Transverse colon (tissue), 4 donors: ENCODE measurements at regions not wholly inside any gene's neighbourhood (a gene's known extent, or its start where the extent isn't known, plus 50 kb on each side); places are given as distances from the start of the nearest gene placed in this dataset.

Source experiments
- DNase-seq: peaks from one replicate; pipeline ENCODE4 v3.0.0-alpha.2; 2019
- H3K27ac ChIP-seq, 4 donors: fragments of 200-600 bp; sonication (generic); 2 replicates each; pipeline ENCODE4 v1.5.1; 2016 to 2018; ENCODE audit warnings: inconsistent platforms in 4 of 4
- H3K27me3 ChIP-seq: fragments of 200-600 bp; sonication (generic); 2 replicates; pipeline ENCODE4 v1.5.1; 2017; ENCODE audit warnings: inconsistent platforms
- H3K36me3 ChIP-seq, 4 donors: fragments of 200-600 bp; sonication (generic); 2 replicates each; pipeline ENCODE4 v1.5.1; 2017 to 2019; ENCODE audit warnings: inconsistent platforms in 4 of 4
- H3K4me1 ChIP-seq, 4 donors: fragments of 200-600 bp; sonication (generic); 2 replicates each; pipeline ENCODE4 v1.5.1; 2017 to 2020; ENCODE audit warnings: inconsistent platforms in 4 of 4
- H3K4me3 ChIP-seq, 4 donors: fragments of 200-600 bp; sonication (generic); 1 replicate in 1 of 4; 2 replicates in 3 of 4; pipeline versions ENCODE4 v1.5.1 to v1.6.1; 2017 to 2019; ENCODE audit warnings: inconsistent platforms in 4 of 4
- H3K9me3 ChIP-seq, 2 donors: fragments of 200-600 bp; sonication (generic); 2 replicates each; pipeline ENCODE4 v1.5.1; 2017 to 2019; ENCODE audit warnings: inconsistent platforms in 2 of 2
- EP300 ChIP-seq: sonication (generic); formaldehyde crosslinking; IDR thresholded peaks from one replicate; pipeline ENCODE4 v1.6.1; 2017; ENCODE audit warnings: antibody characterized with exemption, low read depth
- POLR2A ChIP-seq: fragments of 450-650 bp; IDR thresholded peaks from one replicate; pipeline ENCODE4 v1.6.1; 2016; ENCODE audit warnings: antibody characterized with exemption, mild to moderate bottlenecking, moderate library complexity
- POLR2AphosphoS5 ChIP-seq, 3 donors: sonication (generic); formaldehyde crosslinking; IDR thresholded peaks; one replicate each; pipeline ENCODE4 v1.6.1; 2016; ENCODE audit warnings: antibody characterized with exemption in 3 of 3
- WGBS, 2 donors: methylation state at CpG; one replicate each; pipeline ENCODE4 v1.1.5; 2018; ENCODE audit warnings: low coverage in 1 of 2; 5-methylcytosine and 5-hydroxymethylcytosine counted together
- in situ Hi-C, 4 donors: fragments of 200-750 bp; cut with MboI; loops; one replicate each; pipeline versions ENCODE4 v1.15.0 to v1.15.1; 2017; ENCODE audit warnings: low sequenced_read_pairs in 3 of 4, low pct_ligation_motif_present in 1 of 4, low pct_unique_long_range_greater_than_20kb in 1 of 4
- intact Hi-C: fragments of 100-400 bp; cut with DNase I; formaldehyde crosslinking; loops from one replicate; pipeline ENCODE4 v1.15.1; 2023; ENCODE audit warnings: low total_unique reads
- TF ChIP-seq, protein P1 (sequence below), 5 experiments: fragments of 200-600 bp in 3 of 5; fragments of 450-650 bp in 2 of 5; sonication (generic) in 3 of 5; IDR thresholded peaks; 1 replicate in 2 of 5; 2 replicates in 3 of 5; pipeline ENCODE4 v1.5.1; 2016 to 2017; ENCODE audit warnings: antibody characterized with exemption in 5 of 5, inconsistent platforms in 3 of 5, mild to moderate bottlenecking in 2 of 5, moderate library complexity in 1 of 5

DNA sequence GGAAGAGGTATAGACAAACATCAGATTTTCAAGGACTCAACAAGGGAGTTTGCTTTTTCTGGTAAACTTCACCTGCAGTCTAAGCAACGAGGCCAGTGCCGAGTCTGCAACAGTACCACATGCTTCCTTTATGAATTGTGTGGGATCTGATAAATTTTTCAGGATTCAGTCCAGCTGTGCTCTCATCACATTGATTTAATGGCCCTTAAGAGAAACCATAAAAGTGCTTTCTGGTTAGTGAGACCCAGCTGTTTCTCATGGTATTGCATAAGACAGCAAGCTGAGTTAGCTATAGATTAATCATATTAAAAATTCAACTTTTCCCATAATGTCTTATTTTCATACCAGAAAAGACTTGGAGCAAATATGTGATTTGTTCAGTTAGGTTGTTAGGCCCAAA is 291.4 kb downstream of the CENPW start:
- Histone ChIP-seq H3K4me3 (no peak overlapping the region), H3K27ac (no peak overlapping the region), H3K9me3 (no peaks in the 10 kb centered on the region), H3K4me1 (peaks cover 0 to 9% (median 0%) of the 10 kb centered on the region in 4 donors), H3K36me3 (no peaks in the 10 kb centered on the region), H3K27me3 (no peaks in the 10 kb centered on the region)
- no peak for TF ChIP-seq POLR2A
- TF ChIP-seq POLR2AphosphoS5 (IDR thresholded peaks at IDR 0.05), result no peak
- TF ChIP-seq, protein P1, sequence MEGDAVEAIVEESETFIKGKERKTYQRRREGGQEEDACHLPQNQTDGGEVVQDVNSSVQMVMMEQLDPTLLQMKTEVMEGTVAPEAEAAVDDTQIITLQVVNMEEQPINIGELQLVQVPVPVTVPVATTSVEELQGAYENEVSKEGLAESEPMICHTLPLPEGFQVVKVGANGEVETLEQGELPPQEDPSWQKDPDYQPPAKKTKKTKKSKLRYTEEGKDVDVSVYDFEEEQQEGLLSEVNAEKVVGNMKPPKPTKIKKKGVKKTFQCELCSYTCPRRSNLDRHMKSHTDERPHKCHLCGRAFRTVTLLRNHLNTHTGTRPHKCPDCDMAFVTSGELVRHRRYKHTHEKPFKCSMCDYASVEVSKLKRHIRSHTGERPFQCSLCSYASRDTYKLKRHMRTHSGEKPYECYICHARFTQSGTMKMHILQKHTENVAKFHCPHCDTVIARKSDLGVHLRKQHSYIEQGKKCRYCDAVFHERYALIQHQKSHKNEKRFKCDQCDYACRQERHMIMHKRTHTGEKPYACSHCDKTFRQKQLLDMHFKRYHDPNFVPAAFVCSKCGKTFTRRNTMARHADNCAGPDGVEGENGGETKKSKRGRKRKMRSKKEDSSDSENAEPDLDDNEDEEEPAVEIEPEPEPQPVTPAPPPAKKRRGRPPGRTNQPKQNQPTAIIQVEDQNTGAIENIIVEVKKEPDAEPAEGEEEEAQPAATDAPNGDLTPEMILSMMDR (IDR thresholded peaks at IDR 0.05), result no peak
- no peak for TF ChIP-seq EP300
- no peak for DNase-seq
- intact Hi-C loops, result no loop called here
- 49 to 57% methylated on average over 2 of the region's 2 CpGs for WGBS, 2 donors
- in situ Hi-C loops, result no loop called here

DNA sequence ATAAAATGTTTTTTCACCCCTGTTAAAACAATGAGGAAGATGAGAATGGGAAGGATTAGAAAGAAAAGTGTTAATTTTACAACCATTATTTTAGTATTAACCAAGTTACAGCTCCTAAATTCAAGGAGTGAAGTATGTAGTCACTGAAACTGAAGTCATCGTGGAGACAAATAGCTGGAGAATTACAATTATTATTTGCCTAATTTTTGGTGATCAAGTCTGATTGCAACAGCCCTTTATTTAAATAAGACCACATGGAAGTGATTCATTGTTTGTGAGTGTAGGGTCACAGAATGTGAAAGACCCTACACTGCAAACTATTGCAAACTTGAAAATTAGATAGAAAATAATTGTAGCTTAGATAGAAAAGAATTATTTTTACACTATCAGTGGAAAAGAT is 292.4 kb downstream of the CENPW start:
- 13 to 63% methylated on average over 1 of the region's 1 CpG for WGBS, 2 donors
- Histone ChIP-seq H3K4me3 (no peak overlapping the region), H3K36me3 (no peaks in the 10 kb centered on the region), H3K27me3 (no peaks in the 10 kb centered on the region), H3K27ac (no peak overlapping the region), H3K9me3 (no peaks in the 10 kb centered on the region), H3K4me1 (peaks cover 0 to 9% (median 0%) of the 10 kb centered on the region in 4 donors)
- intact Hi-C loops (no loop called here), in situ Hi-C loops (no loop called here)
- no peak for DNase-seq
- no peak for TF ChIP-seq POLR2A
- no peak for TF ChIP-seq EP300
- TF ChIP-seq POLR2AphosphoS5 (IDR thresholded peaks at IDR 0.05), result no peak
- TF ChIP-seq, protein P1 (IDR thresholded peaks at IDR 0.05), result no peak

DNA sequence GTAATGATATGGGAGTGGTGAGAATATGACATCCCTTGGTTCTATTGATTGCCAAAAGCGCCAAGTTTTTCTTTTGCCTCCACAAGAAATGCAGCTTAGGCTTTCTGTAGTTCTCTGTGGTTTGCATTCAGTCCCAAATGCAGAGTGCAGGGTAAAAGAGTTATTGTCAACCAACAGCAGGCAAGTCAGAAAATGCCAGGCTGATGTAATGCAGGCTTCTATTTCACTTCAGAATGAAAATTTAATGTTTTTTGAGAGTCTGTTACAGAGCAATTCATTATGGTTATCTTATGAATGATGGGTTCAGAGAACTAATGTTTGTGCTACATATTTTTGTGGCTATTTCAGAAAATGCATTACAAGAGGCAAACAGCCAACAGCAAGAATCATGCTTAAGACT is 293.5 kb downstream of the CENPW start:
- 64 to 90% methylated on average over 1 of the region's 1 CpG for WGBS, 2 donors
- intact Hi-C loops, result no loop called here
- H3K4me3 ChIP-seq, result no peak overlapping the region
- H3K4me1 ChIP-seq, result peaks cover 0 to 9% (median 0%) of the 10 kb centered on the region in 4 donors
- in situ Hi-C loops, result no loop called here
- H3K27ac ChIP-seq, result no peak overlapping the region
- no peak for TF ChIP-seq POLR2A
- TF ChIP-seq, protein P1 (IDR thresholded peaks at IDR 0.05), result no peak
- no peak for TF ChIP-seq EP300
- TF ChIP-seq POLR2AphosphoS5 (IDR thresholded peaks at IDR 0.05), result no peak
- no peaks in the 10 kb centered on the region for H3K36me3 ChIP-seq
- no peaks in the 10 kb centered on the region for H3K27me3 ChIP-seq
- no peak for DNase-seq
- H3K9me3 ChIP-seq, result no peaks in the 10 kb centered on the region

DNA sequence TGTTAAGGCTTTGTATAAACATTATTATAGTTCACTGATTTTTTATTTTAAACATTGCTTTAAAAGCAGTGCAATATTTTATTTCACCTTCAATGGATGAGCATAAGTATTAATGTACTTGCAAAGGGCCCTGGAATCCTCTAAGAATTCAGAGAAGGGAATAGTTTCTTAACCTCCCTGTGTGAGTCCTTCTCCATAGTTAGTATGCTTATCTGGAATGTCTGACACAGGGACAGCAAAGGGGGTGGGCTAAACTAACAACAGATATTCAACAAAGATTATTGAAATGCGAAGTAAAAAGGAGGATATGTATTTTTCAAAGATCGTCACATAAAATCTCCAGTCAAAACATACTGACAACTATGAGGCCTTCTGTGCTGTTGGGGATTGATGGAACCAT is 300.4 kb downstream of the CENPW start:
- WGBS, 2 donors, result 90 to 93% methylated on average over 2 of the region's 2 CpGs
- Histone ChIP-seq H3K27ac (no peak overlapping the region), H3K9me3 (no peaks in the 10 kb centered on the region), H3K36me3 (no peaks in the 10 kb centered on the region), H3K4me1 (no peaks in the 10 kb centered on the region), H3K27me3 (no peaks in the 10 kb centered on the region), H3K4me3 (no peak overlapping the region)
- in situ Hi-C loops, result no loop called here
- intact Hi-C loops, result no loop called here
- no peak for TF ChIP-seq EP300
- TF ChIP-seq, protein P1 (IDR thresholded peaks at IDR 0.05), result no peak
- no peak for TF ChIP-seq POLR2A
- no peak for TF ChIP-seq POLR2AphosphoS5 (IDR thresholded peaks at IDR 0.05)
- no peak for DNase-seq
